Spinal cord (tissue), 9 donors: ENCODE measurements at regions not wholly inside any gene's neighbourhood (a gene's known extent, or its start where the extent isn't known, plus 50 kb on each side); places are given as distances from the start of the nearest gene placed in this dataset.
A peak's percentile ranks its signal among the peaks of the same experiment; 100 is the strongest.

Source experiments
- DNase-seq, 6 donors: peaks; one replicate each; pipeline versions ENCODE4 v3.0.0 to v3.0.0-alpha.2; 2013 to 2015; ENCODE audit warnings: low spot score in 6 of 6, low read depth in 4 of 6
- H3K27ac ChIP-seq: one replicate; pipeline ENCODE4 v1.5.1; 2013; ENCODE audit warnings: low read depth, low read length, control low read depth
- H3K27me3 ChIP-seq: one replicate; pipeline ENCODE4 v1.6.1; 2013; ENCODE audit warnings: low read length; ENCODE audit not compliant: control insufficient read depth, insufficient read depth
- H3K36me3 ChIP-seq: one replicate; pipeline ENCODE4 v1.6.1; 2013; ENCODE audit warnings: low read length; ENCODE audit not compliant: control insufficient read depth, insufficient read depth
- H3K4me1 ChIP-seq: one replicate; pipeline ENCODE4 v1.6.1; 2013; ENCODE audit warnings: low read length; ENCODE audit not compliant: control insufficient read depth, insufficient read depth
- H3K4me3 ChIP-seq: one replicate; pipeline ENCODE4 v1.5.1; 2013; ENCODE audit warnings: low read depth, low read length, control low read depth
- H3K9me3 ChIP-seq: one replicate; pipeline ENCODE4 v1.6.1; 2013; ENCODE audit warnings: low read length; ENCODE audit not compliant: control insufficient read depth, insufficient read depth
- WGBS: methylation state at CpG from one replicate; pipeline ENCODE4 v1.1.5; 2013; ENCODE audit warnings: missing lambda C conversion rate; ENCODE audit not compliant: insufficient coverage; 5-methylcytosine and 5-hydroxymethylcytosine counted together
- donor health status: healthy.

- no peak overlapping the region for H3K27ac ChIP-seq
- WGBS = no CpG with 5 or more reads among the region's 4 CpGs
- DNase-seq = peak in 2 of 6 donors; percentile 43 to 53
- no peaks in the 10 kb centered on the region for H3K4me1 ChIP-seq
- no peaks in the 10 kb centered on the region for H3K27me3 ChIP-seq
- no peak overlapping the region for H3K4me3 ChIP-seq
- no peaks in the 10 kb centered on the region for H3K36me3 ChIP-seq
- H3K9me3 ChIP-seq = no peaks in the 10 kb centered on the region
These were observed 191.9 kb upstream of the WDR11 start for GRCh38 chr10:120658943-120659885.

GRCh38 chr10:120666308-120666707, 184.9 kb upstream of the WDR11 start:
- no peaks in the 10 kb centered on the region for H3K36me3 ChIP-seq
- H3K4me3 ChIP-seq = no peak overlapping the region
- no peak overlapping the region for H3K27ac ChIP-seq
- no peaks in the 10 kb centered on the region for H3K4me1 ChIP-seq
- no peak for DNase-seq
- H3K9me3 ChIP-seq = no peaks in the 10 kb centered on the region
- WGBS = 62% methylated on average over 4 of the region's 4 CpGs
- H3K27me3 ChIP-seq = no peaks in the 10 kb centered on the region

DNA sequence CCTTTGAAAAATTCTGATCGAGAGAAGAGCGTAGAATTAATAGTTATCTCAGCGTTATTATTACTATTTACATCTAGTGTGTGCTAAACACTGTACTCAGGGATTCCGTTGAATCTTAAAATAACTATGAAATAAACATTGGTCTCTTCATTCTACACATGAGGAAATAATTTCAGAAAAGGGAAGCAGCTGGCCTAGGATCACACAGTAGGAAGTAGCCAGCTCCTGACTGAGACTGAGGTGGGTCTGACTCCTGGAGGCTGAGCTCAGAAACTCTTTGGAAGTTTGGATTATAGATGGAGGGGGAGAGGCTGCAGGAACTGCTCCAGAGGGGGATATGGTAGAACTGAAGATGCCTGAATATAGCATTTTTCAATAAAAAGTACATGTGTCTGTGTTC, 183.9 kb upstream of the WDR11 start:
- no CpG with 5 or more reads among the region's 4 CpGs for WGBS
- no peaks in the 10 kb centered on the region for H3K4me1 ChIP-seq
- H3K27me3 ChIP-seq = no peaks in the 10 kb centered on the region
- peak in 1 of 6 donors; percentile 27 for DNase-seq
- no peak overlapping the region for H3K27ac ChIP-seq
- H3K4me3 ChIP-seq = no peak overlapping the region
- H3K36me3 ChIP-seq = no peaks in the 10 kb centered on the region
- no peaks in the 10 kb centered on the region for H3K9me3 ChIP-seq

- Histone ChIP-seq H3K4me1 (no peaks in the 10 kb centered on the region), H3K27ac (no peak overlapping the region), H3K36me3 (no peaks in the 10 kb centered on the region), H3K27me3 (no peaks in the 10 kb centered on the region), H3K9me3 (no peaks in the 10 kb centered on the region), H3K4me3 (no peak overlapping the region)
- DNase-seq = no peak
- WGBS = 86% methylated on average over 1 of the region's 2 CpGs
These were observed 179.7 kb upstream of the WDR11 start for GRCh38 chr10:120671491-120671890.

DNA sequence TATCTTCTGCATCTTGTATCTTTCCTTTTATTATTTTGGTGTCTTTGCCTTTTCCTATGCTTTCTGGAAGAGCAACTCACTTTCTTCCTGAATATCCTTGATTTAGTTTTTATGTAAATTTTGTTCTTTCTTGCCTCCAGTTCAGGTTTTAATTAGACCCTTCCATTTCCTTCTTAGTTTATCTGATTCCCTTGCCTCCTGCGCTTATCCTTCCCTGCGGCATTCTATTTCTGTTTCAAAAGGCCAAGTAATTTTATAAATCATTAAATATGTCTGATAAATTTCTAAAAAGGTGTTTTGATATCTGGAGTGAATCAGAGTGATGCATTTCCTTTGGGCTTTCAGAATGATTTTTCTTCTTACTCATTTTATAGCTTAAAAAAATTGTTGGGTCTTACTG, 167.7 kb upstream of the WDR11 start:
- no peaks in the 10 kb centered on the region for H3K9me3 ChIP-seq
- H3K4me1 ChIP-seq = no peaks in the 10 kb centered on the region
- H3K36me3 ChIP-seq = no peaks in the 10 kb centered on the region
- no peak for DNase-seq
- WGBS = no CpG with 5 or more reads among the region's 2 CpGs
- no peak overlapping the region for H3K27ac ChIP-seq
- no peak overlapping the region for H3K4me3 ChIP-seq
- H3K27me3 ChIP-seq = no peaks in the 10 kb centered on the region

- H3K27ac ChIP-seq = no peak overlapping the region
- no peaks in the 10 kb centered on the region for H3K9me3 ChIP-seq
- no peaks in the 10 kb centered on the region for H3K4me1 ChIP-seq
- no peaks in the 10 kb centered on the region for H3K27me3 ChIP-seq
- no peak for DNase-seq
- WGBS = no CpG with 5 or more reads among the region's 5 CpGs
- H3K36me3 ChIP-seq = no peaks in the 10 kb centered on the region
- H3K4me3 ChIP-seq = no peak overlapping the region
These were observed 166.9 kb upstream of the WDR11 start for GRCh38 chr10:120684226-120684625.

- WGBS = 79% methylated on average over 3 of the region's 4 CpGs
- Histone ChIP-seq H3K27me3 (no peaks in the 10 kb centered on the region), H3K4me1 (no peaks in the 10 kb centered on the region), H3K4me3 (no peak overlapping the region), H3K27ac (no peak overlapping the region), H3K36me3 (no peaks in the 10 kb centered on the region), H3K9me3 (no peaks in the 10 kb centered on the region)
- no peak for DNase-seq
These were observed 166.0 kb upstream of the WDR11 start for GRCh38 chr10:120685136-120685535.

DNA sequence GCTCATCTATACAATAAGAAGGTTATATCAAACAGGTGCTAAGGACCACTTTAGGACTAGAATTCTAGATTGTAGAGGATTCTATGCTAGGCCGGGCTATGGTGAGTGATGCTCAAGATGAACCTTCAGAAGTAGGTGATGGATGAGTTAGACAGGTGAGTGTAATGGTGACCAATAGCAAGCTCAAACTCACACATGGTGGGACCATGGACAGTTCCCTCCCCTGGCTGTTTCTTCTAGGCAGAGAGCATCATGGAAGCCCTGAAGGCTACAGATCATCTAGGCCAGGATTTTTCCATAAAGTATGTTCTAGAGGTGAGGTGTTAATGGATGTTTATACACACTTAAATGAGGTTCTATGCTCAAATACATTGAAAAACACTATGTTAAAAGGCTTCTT, 162.2 kb upstream of the WDR11 start:
- no peaks in the 10 kb centered on the region for H3K4me1 ChIP-seq
- H3K36me3 ChIP-seq = no peaks in the 10 kb centered on the region
- H3K27me3 ChIP-seq = no peaks in the 10 kb centered on the region
- no peak overlapping the region for H3K27ac ChIP-seq
- H3K4me3 ChIP-seq = no peak overlapping the region
- no peak for DNase-seq
- H3K9me3 ChIP-seq = no peaks in the 10 kb centered on the region
- WGBS = 83% methylated on average over 1 of the region's 1 CpG

DNA sequence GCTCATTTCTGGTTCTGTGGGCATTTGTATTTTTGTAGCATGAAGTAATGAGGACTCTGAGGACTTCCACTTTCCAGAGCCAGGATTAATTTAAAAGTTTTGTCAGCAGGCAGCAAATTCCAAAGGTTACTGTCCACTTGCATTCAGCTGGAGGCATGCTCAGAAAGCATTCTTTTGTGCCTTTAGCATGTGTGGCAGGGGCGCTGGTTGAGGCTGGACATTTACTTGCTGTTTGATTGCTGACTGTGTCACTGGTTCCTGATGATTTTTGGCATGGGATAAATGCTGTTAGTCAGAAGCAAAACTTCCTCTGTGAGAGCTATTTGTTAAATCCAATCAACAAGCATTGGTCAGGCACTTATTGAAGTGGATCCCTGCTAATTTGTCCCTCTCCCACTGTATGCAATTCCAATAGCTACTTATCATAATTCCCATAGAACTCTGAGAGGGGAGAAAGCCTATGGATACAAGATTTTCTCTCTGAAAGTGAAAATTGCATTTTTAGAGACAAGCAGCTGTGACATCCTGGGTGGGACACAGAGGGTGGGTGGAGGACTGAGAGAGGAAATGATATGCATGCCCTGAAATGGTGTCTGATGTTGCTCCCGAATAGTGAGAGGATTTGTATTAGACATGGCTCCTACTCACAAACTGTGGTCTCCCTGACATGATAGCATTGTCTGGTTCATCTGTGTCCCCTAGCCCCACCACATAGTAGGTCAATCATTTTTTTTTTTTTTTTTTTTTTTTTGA, 161.2 kb upstream of the WDR11 start:
- Histone ChIP-seq H3K4me1 (no peaks in the 10 kb centered on the region), H3K27me3 (no peaks in the 10 kb centered on the region), H3K27ac (peak overlapping the region; percentile 30), H3K36me3 (no peaks in the 10 kb centered on the region), H3K9me3 (peaks cover 5% of the 10 kb centered on the region), H3K4me3 (no peak overlapping the region)
- 50% methylated on average over 1 of the region's 2 CpGs for WGBS
- DNase-seq = peak; percentile 19 to 74 (median 35)
